Keratinocyte (primary cell): ENCODE measurements at regions not wholly inside any gene's neighbourhood (a gene's known extent, or its start where the extent isn't known, plus 50 kb on each side); places are given as distances from the start of the nearest gene placed in this dataset.

Experiments
- DNase-seq: peaks from one replicate; pipeline ENCODE4 v3.0.0-alpha.2; 2011; ENCODE audit warnings: low read depth, missing footprints, low spot score
- FAIRE-seq: peaks from 2 replicates; lab custom pipeline; 2011; peaks lifted over from hg19 to GRCh38; lab: Jason Lieb, UNC
- H2AFZ ChIP-seq: 2 replicates; pipeline ENCODE4 v1.6.0; 2012; ENCODE audit warnings: low read length, control low read depth, inconsistent platforms; ENCODE audit not compliant: control insufficient read depth
- H3K27ac ChIP-seq: 2 replicates; pipeline ENCODE4 v1.5.1; 2011; ENCODE audit warnings: low read length; ENCODE audit not compliant: control insufficient read depth, insufficient read depth
- H3K27me3 ChIP-seq: 3 replicates; pipeline ENCODE4 v1.6.0; 2011; ENCODE audit warnings: low read length; ENCODE audit not compliant: control insufficient read depth, insufficient read depth; ENCODE audit errors: extremely low read depth
- H3K36me3 ChIP-seq, 2 experiments: 2 replicates in 1 of 2; 3 replicates in 1 of 2; pipeline ENCODE4 v1.5.1; 2011; ENCODE audit warnings: low read length in 2 of 2, mild to moderate bottlenecking in 1 of 2; ENCODE audit not compliant: control insufficient read depth in 2 of 2, insufficient read depth in 2 of 2; ENCODE audit errors: extremely low read depth in 1 of 2
- H3K4me1 ChIP-seq: 3 replicates; pipeline ENCODE4 v1.5.1; 2011; ENCODE audit warnings: low read length; ENCODE audit not compliant: control insufficient read depth, insufficient read depth; ENCODE audit errors: extremely low read depth
- H3K4me2 ChIP-seq: 3 replicates; pipeline ENCODE4 v1.6.0; 2011; ENCODE audit warnings: low read depth, low read length; ENCODE audit not compliant: control insufficient read depth, insufficient read depth; ENCODE audit errors: extremely low read depth
- H3K4me3 ChIP-seq, 3 experiments: fragments of 200-600 bp in 1 of 3; sonication (generic) in 1 of 3; 2 replicates in 2 of 3; 3 replicates in 1 of 3; pipeline ENCODE4 v1.5.1; 2011 to 2016; ENCODE audit warnings: low read length in 3 of 3, mild to moderate bottlenecking in 3 of 3, control low read depth in 2 of 3, inconsistent platforms in 1 of 3, low read depth in 1 of 3, mixed read lengths in 1 of 3, mixed run types in 1 of 3, moderate library complexity in 1 of 3; ENCODE audit not compliant: control insufficient read depth in 2 of 3, insufficient read depth in 2 of 3; ENCODE audit errors: extremely low read depth in 1 of 3
- H3K79me2 ChIP-seq: 2 replicates; pipeline ENCODE4 v1.6.0; 2012; ENCODE audit warnings: low read length; ENCODE audit not compliant: control insufficient read depth, insufficient read depth
- H3K9ac ChIP-seq: 3 replicates; pipeline ENCODE4 v1.6.0; 2011; ENCODE audit warnings: low read length; ENCODE audit not compliant: control insufficient read depth, insufficient read depth; ENCODE audit errors: extremely low read depth
- H3K9me1 ChIP-seq: 3 replicates; pipeline ENCODE4 v1.6.0; 2011; ENCODE audit warnings: low read length; ENCODE audit not compliant: control insufficient read depth, insufficient read depth; ENCODE audit errors: extremely low read depth
- H3K9me3 ChIP-seq: 2 replicates; pipeline ENCODE4 v1.5.1; 2012; ENCODE audit warnings: low read depth, low read length; ENCODE audit not compliant: control insufficient read depth
- H4K20me1 ChIP-seq: 3 replicates; pipeline ENCODE4 v1.6.0; 2011; ENCODE audit warnings: low read length; ENCODE audit not compliant: control insufficient read depth, insufficient read depth; ENCODE audit errors: extremely low read depth
- EZH2 ChIP-seq: IDR thresholded peaks from one replicate; pipeline ENCODE4 v1.6.1; 2012; ENCODE audit warnings: inconsistent platforms, mild to moderate bottlenecking, low read length, moderate library complexity
- dilution Hi-C: fragments of 300-500 bp; cut with MboI; formaldehyde crosslinking; loops from one replicate; pipeline ENCODE4 v1.7.0; 2020; ENCODE audit warnings: low sequenced_read_pairs; ENCODE audit not compliant: extremely low pct_ligation_motif_present
- small RNA-seq, 3 experiments: library from RNA; depleted of rRNA; stranded (forward); fragments of <200 nt; gene quantifications; one replicate each; pipeline ENCODE3, GENCODE V24; 2012; ENCODE audit warnings: low read depth in 3 of 3, low replicate concordance in 1 of 3; ENCODE audit not compliant: insufficient read length in 3 of 3
- TF ChIP-seq, protein P1 (sequence below), 3 experiments: IDR thresholded peaks in 1 of 3; conservative IDR thresholded peaks in 1 of 3; optimal IDR thresholded peaks in 1 of 3; 2 replicates in 2 of 3; 3 replicates in 1 of 3; pipeline versions ENCODE3 to v1.5.1; 2011; ENCODE audit warnings: low read length in 3 of 3, mild to moderate bottlenecking in 3 of 3, moderate library complexity in 2 of 3, control low read depth in 1 of 3, inconsistent platforms in 1 of 3; ENCODE audit not compliant: insufficient read depth in 2 of 3; ENCODE audit errors: extremely low read depth in 1 of 3

DNA sequence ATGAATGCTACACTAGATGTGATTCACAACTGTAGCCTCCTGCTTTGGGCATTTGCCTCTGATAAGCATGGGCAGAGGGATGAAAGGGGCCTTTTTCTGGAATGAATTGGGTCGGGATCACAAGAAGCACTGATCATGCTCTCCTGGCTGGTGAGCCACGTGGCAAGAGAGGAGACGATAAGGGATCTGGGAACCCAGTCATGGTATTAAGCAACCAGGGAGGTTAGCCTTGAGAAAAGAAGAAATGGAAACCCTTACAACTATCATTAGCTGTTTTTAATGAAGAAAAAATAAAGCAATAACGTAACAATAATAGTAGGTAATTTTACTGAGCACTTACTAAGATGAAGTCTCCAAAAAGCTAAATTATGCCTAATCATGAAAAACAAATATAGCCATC lies 50.0 kb upstream of the RAI14 start:
- H3K27ac ChIP-seq = no peak overlapping the region
- dilution Hi-C loops = no loop called here
- no peaks in the 10 kb centered on the region for H3K9me3 ChIP-seq
- no peak overlapping the region for H3K4me2 ChIP-seq
- no peak overlapping the region for H2AFZ ChIP-seq
- H3K36me3 ChIP-seq = no peaks in the 10 kb centered on the region
- DNase-seq = no peak
- no peaks in the 10 kb centered on the region for H3K27me3 ChIP-seq
- peaks cover 39% of the 10 kb centered on the region for H3K4me1 ChIP-seq
- H3K9me1 ChIP-seq = no peaks in the 10 kb centered on the region
- TF ChIP-seq, protein P1, sequence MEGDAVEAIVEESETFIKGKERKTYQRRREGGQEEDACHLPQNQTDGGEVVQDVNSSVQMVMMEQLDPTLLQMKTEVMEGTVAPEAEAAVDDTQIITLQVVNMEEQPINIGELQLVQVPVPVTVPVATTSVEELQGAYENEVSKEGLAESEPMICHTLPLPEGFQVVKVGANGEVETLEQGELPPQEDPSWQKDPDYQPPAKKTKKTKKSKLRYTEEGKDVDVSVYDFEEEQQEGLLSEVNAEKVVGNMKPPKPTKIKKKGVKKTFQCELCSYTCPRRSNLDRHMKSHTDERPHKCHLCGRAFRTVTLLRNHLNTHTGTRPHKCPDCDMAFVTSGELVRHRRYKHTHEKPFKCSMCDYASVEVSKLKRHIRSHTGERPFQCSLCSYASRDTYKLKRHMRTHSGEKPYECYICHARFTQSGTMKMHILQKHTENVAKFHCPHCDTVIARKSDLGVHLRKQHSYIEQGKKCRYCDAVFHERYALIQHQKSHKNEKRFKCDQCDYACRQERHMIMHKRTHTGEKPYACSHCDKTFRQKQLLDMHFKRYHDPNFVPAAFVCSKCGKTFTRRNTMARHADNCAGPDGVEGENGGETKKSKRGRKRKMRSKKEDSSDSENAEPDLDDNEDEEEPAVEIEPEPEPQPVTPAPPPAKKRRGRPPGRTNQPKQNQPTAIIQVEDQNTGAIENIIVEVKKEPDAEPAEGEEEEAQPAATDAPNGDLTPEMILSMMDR (optimal IDR thresholded peaks at IDR 0.05 in 1 of 3, IDR thresholded peaks at IDR 0.05 in 1 of 3, conservative IDR thresholded peaks at IDR 0.05 in 1 of 3; ENCODE audit: extremely low read depth in 1 of 3, insufficient read depth in 2 of 3, low read length in 3 of 3) = no peak
- no peak for TF ChIP-seq EZH2
- H3K4me3 ChIP-seq = no peak overlapping the region
- no peak overlapping the region for H3K9ac ChIP-seq
- no peak for FAIRE-seq
- no peaks in the 10 kb centered on the region for H4K20me1 ChIP-seq
- H3K79me2 ChIP-seq = no peaks in the 10 kb centered on the region

Small RNA genes lying in the stretch of these regions (small RNA-seq; reads per million reads assigned to genes)
- 0 reads per million in 3 experiments for gene AC139792.3
